Activated T-cell treated with anti-CD3 and anti-CD28 coated beads, Interleukin-2, amount 50 U/mL, for 24 hours (primary cell): ENCODE measurements at regions not wholly inside any gene's neighbourhood (a gene's known extent, or its start where the extent isn't known, plus 50 kb on each side); places are given as distances from the start of the nearest gene placed in this dataset.
"Not testable (repeated sequence)": the region's sequence is repeated elsewhere in the genome, so short reads cannot be mapped to it uniquely, and the experiment has no call there.

Experiments used
- DNase-seq: peaks from one replicate; pipeline ENCODE4 v3.0.0-alpha.2; 2020
- H3K27ac Mint-ChIP-seq: 2 replicates; pipeline ENCODE4 v1.8.0; 2020; ENCODE audit warnings: mild to moderate bottlenecking, mixed read lengths
- H3K27me3 Mint-ChIP-seq: 2 replicates; pipeline ENCODE4 v1.8.0; 2020; ENCODE audit warnings: mixed read lengths
- H3K36me3 Mint-ChIP-seq: 2 replicates; pipeline ENCODE4 v1.8.0; 2020; ENCODE audit warnings: low read depth, mixed read lengths
- H3K4me1 Mint-ChIP-seq: 2 replicates; pipeline ENCODE4 v1.8.0; 2020; ENCODE audit warnings: low read depth, mixed read lengths
- H3K4me3 Mint-ChIP-seq: 2 replicates; pipeline ENCODE4 v1.8.0; 2020; ENCODE audit warnings: mild to moderate bottlenecking, moderate library complexity, mixed read lengths
- H3K9me3 Mint-ChIP-seq: 2 replicates; pipeline ENCODE4 v1.8.0; 2020; ENCODE audit warnings: mixed read lengths

- no peak overlapping the region for H3K4me3 Mint-ChIP-seq
- peaks cover 17% of the 10 kb centered on the region for H3K4me1 Mint-ChIP-seq
- peaks cover 4% of the 10 kb centered on the region for H3K9me3 Mint-ChIP-seq
Measured at GRCh38 chr13:27354379-27354778, 70.0 kb upstream of the GTF3A start.

GRCh38 chr13:27355894-27356293, 68.5 kb upstream of the GTF3A start:
- no peaks in the 10 kb centered on the region for H3K36me3 Mint-ChIP-seq
- H3K4me3 Mint-ChIP-seq: no peak overlapping the region
- DNase-seq: no peak
- peaks cover 17% of the 10 kb centered on the region for H3K4me1 Mint-ChIP-seq
- H3K9me3 Mint-ChIP-seq: no peaks in the 10 kb centered on the region
- no peak overlapping the region for H3K27ac Mint-ChIP-seq
- peaks cover 15% of the 10 kb centered on the region for H3K27me3 Mint-ChIP-seq

More at GRCh38 chr13:27354379-27354778, 70.0 kb upstream of the GTF3A start:
- no peak for DNase-seq
- H3K36me3 Mint-ChIP-seq: no peaks in the 10 kb centered on the region
- peaks cover 8% of the 10 kb centered on the region for H3K27me3 Mint-ChIP-seq
- no peak overlapping the region for H3K27ac Mint-ChIP-seq

DNA sequence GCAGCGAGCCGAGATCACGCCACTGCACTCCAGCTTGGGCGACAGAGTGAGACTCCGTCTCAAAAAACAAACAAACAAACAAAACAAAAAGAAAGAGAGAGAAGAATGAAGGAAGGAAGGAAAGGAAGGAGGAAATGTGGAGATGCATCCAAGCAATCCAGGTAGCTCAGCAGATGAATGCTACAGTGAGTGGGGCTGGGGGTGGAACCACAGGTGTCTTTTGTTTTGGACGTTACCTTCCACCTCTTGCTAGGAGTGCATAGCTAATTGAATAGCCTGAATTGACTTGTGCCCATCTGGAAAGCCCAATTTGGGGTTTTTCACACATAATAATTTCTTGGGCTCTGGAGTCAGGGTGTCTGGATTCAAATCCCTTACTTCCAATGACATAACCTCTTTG, 66.0 kb upstream of the GTF3A start:
- H3K4me3 Mint-ChIP-seq: no peak overlapping the region
- H3K36me3 Mint-ChIP-seq: no peaks in the 10 kb centered on the region
- peaks cover 11% of the 10 kb centered on the region for H3K4me1 Mint-ChIP-seq
- DNase-seq: no peak
- H3K9me3 Mint-ChIP-seq: no peaks in the 10 kb centered on the region
- no peak overlapping the region for H3K27ac Mint-ChIP-seq
- peaks cover 28% of the 10 kb centered on the region for H3K27me3 Mint-ChIP-seq

- H3K36me3 Mint-ChIP-seq: no peaks in the 10 kb centered on the region
- H3K4me3 Mint-ChIP-seq: no peak overlapping the region
- peak; percentile 76 for DNase-seq
- no peaks in the 10 kb centered on the region for H3K9me3 Mint-ChIP-seq
- peaks cover 2% of the 10 kb centered on the region for H3K4me1 Mint-ChIP-seq
- H3K27ac Mint-ChIP-seq: no peak overlapping the region
- H3K27me3 Mint-ChIP-seq: peaks cover 26% of the 10 kb centered on the region
Measured at GRCh38 chr13:27359199-27359821, 65.1 kb upstream of the GTF3A start.

- Mint-ChIP-seq H3K27me3 (peaks cover 26% of the 10 kb centered on the region), H3K4me3 (no peak overlapping the region), H3K27ac (no peak overlapping the region), H3K9me3 (no peaks in the 10 kb centered on the region), H3K4me1 (peaks cover 2% of the 10 kb centered on the region), H3K36me3 (no peaks in the 10 kb centered on the region)
- DNase-seq: no peak
Measured at GRCh38 chr13:27360562-27360961, 63.9 kb upstream of the GTF3A start.

GRCh38 chr13:27362064-27362751, 62.2 kb upstream of the GTF3A start:
- Mint-ChIP-seq H3K36me3 (no peaks in the 10 kb centered on the region), H3K9me3 (no peaks in the 10 kb centered on the region), H3K4me1 (peaks cover 2% of the 10 kb centered on the region), H3K27me3 (peaks cover 34% of the 10 kb centered on the region), H3K27ac (no peak overlapping the region), H3K4me3 (peak overlapping the region; percentile 36)
- peak; percentile 86 for DNase-seq

DNA sequence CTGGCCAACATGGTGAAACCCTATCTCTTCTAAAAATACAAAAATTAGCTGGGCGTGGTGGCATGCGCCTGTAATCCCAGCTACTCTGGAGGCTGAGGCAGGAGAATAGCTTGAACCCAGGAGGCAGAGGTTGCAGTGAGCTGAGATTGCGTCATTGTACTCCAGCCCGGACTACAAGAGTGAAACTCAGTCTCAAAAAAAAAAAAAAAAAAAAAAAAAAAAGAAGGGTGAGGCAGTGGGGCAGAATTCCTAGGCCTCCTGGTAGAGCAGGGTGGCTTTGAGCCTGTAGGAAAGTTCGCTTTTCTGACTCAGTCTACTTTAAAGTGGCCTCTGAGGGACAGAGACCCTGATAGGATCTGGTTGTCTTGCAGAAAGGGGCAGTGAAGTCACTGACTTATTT, 60.8 kb upstream of the GTF3A start:
- not testable (repeated sequence) for H3K36me3 Mint-ChIP-seq, DNase-seq, H3K4me1 Mint-ChIP-seq, H3K27ac Mint-ChIP-seq, H3K9me3 Mint-ChIP-seq, H3K4me3 Mint-ChIP-seq
- H3K27me3 Mint-ChIP-seq: peaks cover 40% of the 10 kb centered on the region

- no peak for DNase-seq
- Mint-ChIP-seq H3K27ac (no peak overlapping the region), H3K9me3 (no peaks in the 10 kb centered on the region), H3K36me3 (no peaks in the 10 kb centered on the region), H3K4me3 (no peak overlapping the region), H3K4me1 (peaks cover 4% of the 10 kb centered on the region), H3K27me3 (peaks cover 35% of the 10 kb centered on the region)
Measured at GRCh38 chr13:27367570-27367969, 56.8 kb upstream of the GTF3A start.

DNA sequence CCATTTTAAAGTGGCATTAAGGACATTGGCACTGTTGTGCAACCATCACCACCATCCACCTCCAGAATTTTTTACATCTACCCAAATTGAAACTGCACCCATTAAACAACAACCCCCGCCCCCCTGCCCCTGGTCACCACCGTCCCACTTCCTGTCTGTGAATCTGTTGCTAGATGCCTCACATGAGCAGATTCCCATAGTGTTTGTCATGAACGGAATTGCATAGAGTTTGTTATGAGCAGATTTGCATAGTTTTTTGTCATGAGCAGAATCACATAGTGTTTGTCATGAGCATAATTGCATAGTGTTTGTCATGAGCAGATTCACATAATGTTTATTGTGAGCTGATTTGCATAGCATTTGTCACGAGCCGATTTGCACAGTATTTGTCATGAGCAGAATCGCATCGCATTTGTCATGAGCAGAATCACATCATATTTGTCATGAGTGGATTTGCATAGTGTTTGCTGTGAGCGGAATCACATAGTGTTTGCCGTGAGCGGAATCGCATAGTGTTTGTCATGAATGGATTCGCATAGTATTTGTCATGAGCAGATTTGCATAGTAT, 54.0 kb upstream of the GTF3A start:
- Mint-ChIP-seq H3K4me1 (peaks cover 9% of the 10 kb centered on the region), H3K36me3 (no peaks in the 10 kb centered on the region), H3K27ac (no peak overlapping the region), H3K27me3 (peaks cover 41% of the 10 kb centered on the region), H3K4me3 (no peak overlapping the region), H3K9me3 (no peaks in the 10 kb centered on the region)
- no peak for DNase-seq

DNA sequence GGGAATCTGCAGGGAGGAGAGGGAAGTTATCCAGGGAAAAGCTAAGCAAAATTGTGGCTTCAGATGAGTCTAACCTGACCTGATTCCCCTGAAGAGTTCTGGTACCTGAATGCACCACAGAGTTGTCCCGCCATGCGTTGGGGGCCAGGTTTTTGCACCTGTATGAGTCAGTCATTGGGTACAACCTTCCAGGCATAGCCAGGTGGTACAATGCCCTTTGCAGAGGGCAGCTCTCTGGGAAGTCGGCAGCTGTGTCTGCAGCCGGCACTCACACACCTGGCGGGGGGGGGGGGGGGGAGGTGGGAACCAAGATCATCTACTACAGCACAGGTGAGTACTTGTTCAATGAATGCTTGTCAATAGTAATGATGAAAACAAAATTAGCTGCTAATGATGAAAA, 52.5 kb upstream of the GTF3A start:
- Mint-ChIP-seq H3K27me3 (peaks cover 43% of the 10 kb centered on the region), H3K36me3 (no peaks in the 10 kb centered on the region), H3K9me3 (no peaks in the 10 kb centered on the region), H3K4me3 (no peak overlapping the region), H3K4me1 (peaks cover 9% of the 10 kb centered on the region), H3K27ac (no peak overlapping the region)
- no peak for DNase-seq

DNA sequence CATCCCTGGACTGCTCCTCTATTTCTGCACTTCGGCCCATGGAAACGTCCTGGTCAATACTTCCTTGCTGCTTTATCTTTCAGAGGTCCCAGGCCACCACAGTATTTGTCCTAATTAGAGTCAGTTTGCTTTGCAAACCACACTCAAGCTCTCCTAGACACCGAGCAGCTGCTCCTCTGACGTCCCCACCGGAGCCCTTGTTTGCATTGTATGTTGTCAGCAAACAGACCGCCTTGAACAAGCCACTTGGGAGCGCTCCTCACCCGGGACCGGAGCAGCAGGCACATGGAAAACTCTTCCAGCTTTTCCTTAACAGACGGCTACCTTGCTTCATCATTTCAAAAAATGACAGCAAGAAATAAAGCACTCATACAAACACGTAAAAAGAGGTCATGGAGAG, 51.5 kb upstream of the GTF3A start:
- Mint-ChIP-seq H3K27ac (no peak overlapping the region), H3K9me3 (no peaks in the 10 kb centered on the region), H3K36me3 (no peaks in the 10 kb centered on the region), H3K4me1 (peaks cover 9% of the 10 kb centered on the region), H3K27me3 (peaks cover 39% of the 10 kb centered on the region), H3K4me3 (no peak overlapping the region)
- no peak for DNase-seq

DNA sequence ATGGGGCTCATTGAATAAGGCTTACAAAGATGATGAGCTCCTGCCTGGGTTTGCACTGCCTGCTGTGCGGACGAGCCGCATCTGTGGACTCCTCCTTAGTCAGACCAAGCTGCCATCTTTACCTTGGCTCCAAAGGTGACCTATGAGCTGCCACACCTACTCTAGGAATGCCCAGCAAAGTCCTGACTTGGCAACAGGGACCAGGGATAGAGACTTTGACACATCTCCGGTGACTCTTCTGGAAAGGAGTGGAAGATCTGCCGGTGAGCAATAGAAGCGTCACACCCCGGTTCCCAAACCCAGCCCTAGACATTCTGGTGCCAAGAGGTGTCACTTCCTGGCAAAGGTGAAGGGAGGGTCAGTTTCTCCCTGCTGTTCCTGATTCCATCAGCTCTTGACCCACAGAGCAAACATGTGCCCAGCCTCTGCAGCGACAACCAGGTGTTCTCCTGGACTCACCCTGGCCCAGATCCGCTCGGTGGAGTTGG, 50.2 kb upstream of the GTF3A start:
- no peak overlapping the region for H3K27ac Mint-ChIP-seq

More for the DNA sequence above, 50.2 kb upstream of the GTF3A start:
- Mint-ChIP-seq H3K4me1 (peaks cover 9% of the 10 kb centered on the region), H3K36me3 (no peaks in the 10 kb centered on the region), H3K9me3 (no peaks in the 10 kb centered on the region), H3K27me3 (peaks cover 40% of the 10 kb centered on the region), H3K4me3 (no peak overlapping the region)
- no peak for DNase-seq
